HTR-8/SVneo (cell line): ENCODE measurements at regions not wholly inside any gene's neighbourhood (a gene's known extent, or its start where the extent isn't known, plus 50 kb on each side); places are given as distances from the start of the nearest gene placed in this dataset.

Source experiments
- DNase-seq: peaks from one replicate; pipeline ENCODE4 v3.0.0; 2011; ENCODE audit warnings: low spot score, mixed read lengths; ENCODE audit not compliant: insufficient read length
- FAIRE-seq: peaks from 2 replicates; lab custom pipeline; 2011; peaks lifted over from hg19 to GRCh38; lab: Jason Lieb, UNC

GRCh38 chr4:137116144-137116543 lies 416.1 kb downstream of the PCDH18 start:
- DNase-seq (no peak), FAIRE-seq (no peak)

GRCh38 chr4:137106733-137107132 lies 425.6 kb downstream of the PCDH18 start:
- DNase-seq (no peak), FAIRE-seq (no peak)

GRCh38 chr4:137106287-137106686 lies 426.0 kb downstream of the PCDH18 start:
- FAIRE-seq (no peak), DNase-seq (no peak)

DNA sequence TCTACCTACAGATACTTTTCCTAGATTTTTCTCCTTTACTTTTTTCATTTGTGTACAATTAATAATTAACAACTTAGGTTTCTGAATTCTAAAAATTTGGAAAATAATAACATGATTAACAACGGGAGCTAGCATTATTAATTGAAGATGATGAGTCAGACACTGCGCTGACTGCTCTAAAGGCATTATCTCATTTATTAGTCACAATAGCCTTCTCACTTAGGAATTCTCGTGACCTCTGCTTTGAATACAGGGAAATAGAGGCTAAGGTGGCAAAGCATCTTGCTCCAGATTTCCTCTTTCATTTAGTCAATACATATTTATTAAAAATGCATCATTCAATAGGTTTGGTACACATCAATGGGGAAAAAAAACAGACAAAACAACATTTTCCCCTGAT lies 441.3 kb downstream of the PCDH18 start:
- FAIRE-seq, result no peak

GRCh38 chr4:137083571-137084135 lies 448.6 kb downstream of the PCDH18 start:
- FAIRE-seq (no peak), DNase-seq (no peak)

More for the DNA sequence above, 441.3 kb downstream of the PCDH18 start:
- no peak for DNase-seq

GRCh38 chr4:137082061-137082460 lies 450.2 kb downstream of the PCDH18 start:
- DNase-seq, result no peak
- no peak for FAIRE-seq

DNA sequence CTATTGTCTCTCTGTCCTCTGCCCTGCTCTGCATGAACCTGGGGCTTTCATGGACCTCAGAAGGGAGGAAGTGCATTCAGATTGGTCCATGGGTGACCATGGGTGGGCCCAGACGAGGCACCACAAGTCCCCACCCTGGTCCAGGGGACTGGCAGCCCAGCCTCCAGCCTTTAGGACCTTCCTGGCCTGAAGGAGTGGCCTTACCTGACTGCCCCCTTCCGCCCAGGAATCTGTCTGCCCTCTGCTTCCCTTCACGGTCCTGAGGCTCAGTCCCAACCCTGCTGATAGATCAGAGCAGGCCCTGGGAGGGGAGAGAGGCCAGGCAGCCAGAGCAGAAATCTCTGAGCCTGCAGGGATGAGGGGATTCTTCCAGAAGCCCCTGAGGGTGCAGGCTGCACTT lies 455.4 kb downstream of the PCDH18 start:
- DNase-seq, result no peak
- FAIRE-seq, result no peak

DNA sequence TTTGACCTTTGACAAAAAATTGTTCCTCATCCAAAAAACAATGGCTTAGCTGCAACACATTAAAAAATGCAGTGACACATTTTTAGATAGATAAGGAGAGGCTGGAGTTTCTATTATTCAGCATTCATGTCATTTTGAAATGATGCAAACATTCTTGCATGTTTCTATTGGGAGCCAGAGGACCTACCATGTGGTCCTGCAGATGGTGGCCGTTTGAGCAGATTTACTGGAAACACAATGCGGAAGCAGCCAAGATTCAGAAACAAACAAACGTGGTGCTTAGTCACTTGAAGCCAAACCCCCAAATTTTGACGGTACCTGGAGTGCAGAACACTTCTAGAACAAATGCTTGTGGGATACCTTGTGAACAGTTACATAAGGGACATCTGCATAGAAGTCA lies 456.7 kb downstream of the PCDH18 start:
- FAIRE-seq (no peak), DNase-seq (no peak)

- DNase-seq (no peak), FAIRE-seq (no peak)
Measured at GRCh38 chr4:137070614-137071013, 461.7 kb downstream of the PCDH18 start.

DNA sequence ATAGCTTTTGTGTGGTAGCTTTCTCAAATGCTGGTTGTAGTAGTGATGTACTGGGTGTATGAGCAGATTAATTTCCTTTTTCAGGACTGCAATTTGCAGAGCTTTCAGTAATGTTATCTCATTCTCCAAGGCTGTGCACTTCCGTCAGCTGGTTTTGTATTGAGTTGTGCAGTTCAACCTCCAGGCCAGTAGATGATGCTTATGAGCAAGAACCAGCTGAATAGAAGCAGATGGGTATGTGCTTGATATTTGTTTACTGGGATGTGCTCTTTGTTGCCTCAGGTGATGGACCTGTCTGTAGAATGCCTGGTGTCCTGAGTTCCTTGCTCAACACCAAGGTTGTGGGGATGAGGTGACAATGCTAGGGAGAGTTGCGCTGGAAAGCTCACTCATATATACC lies 462.8 kb downstream of the PCDH18 start:
- DNase-seq, result no peak

GRCh38 chr4:137067735-137068134 lies 464.6 kb downstream of the PCDH18 start:
- FAIRE-seq (no peak), DNase-seq (no peak)

More for the DNA sequence above, 462.8 kb downstream of the PCDH18 start:
- peak; percentile 68 for FAIRE-seq

- DNase-seq (no peak), FAIRE-seq (no peak)
Measured at GRCh38 chr4:137065311-137065710, 467.0 kb downstream of the PCDH18 start.

- FAIRE-seq (no peak), DNase-seq (no peak)
Measured at GRCh38 chr4:137063961-137064360, 468.3 kb downstream of the PCDH18 start.

DNA sequence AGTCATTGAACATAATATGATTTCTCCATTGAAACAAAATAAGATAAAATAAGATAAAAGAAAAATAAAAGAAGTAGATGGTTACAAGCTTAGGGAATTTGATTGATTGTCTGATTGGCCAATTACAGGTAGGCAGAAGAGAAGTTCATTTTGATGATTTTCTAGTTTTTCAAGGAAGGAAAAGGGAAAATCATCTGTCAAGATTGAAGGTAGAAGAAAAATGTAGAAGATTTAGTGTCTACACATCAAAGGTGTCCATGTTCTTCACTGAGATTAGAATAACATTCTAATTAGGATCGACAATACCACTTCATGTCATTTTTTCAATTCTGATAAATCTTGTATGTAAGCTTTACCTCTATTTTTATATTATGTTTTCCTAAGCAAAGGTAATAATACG lies 489.1 kb downstream of the PCDH18 start:
- DNase-seq (no peak), FAIRE-seq (no peak)

GRCh38 chr4:137039370-137039769 lies 492.9 kb downstream of the PCDH18 start:
- no peak for DNase-seq
- no peak for FAIRE-seq

DNA sequence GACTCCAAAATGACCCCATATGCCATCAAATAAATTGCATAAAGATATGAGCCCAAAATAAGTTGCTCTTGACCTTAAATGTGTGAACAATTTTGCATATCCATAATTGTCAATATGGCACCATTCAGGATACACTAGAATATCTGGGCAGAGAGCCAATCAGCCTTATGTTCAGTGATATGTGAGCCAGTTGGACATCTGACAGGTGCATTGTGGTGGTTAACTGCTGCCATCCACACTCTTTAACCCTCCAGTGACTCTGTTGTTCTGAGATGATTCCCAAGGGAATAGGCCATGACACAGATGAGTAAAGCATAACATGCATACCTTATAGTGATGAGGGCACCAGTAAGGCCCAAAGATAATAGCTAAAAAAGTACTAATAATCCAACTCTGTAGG lies 500.1 kb downstream of the PCDH18 start:
- FAIRE-seq, result no peak
- no peak for DNase-seq

DNA sequence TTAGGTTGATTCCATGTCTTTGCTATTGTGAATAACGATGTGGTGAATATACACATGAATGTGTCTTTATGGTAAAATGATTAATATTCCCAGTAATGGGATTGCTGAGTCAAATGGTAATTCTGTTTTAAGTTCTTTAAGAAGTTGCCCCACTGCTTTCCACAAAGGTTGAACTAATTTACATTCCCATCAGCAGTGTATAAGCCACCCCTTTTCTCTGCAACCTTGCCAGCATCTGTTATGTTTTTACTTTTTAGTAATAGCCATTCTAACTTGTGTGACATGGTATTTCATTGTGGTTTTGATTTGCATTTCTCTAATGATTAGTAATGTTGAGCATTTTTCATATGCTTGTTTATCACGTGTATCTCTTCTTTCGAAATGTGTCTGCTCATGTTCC lies 503.3 kb downstream of the PCDH18 start:
- FAIRE-seq (no peak), DNase-seq (no peak)

GRCh38 chr4:137025484-137026059 lies 506.7 kb downstream of the PCDH18 start:
- no peak for DNase-seq
- no peak for FAIRE-seq

DNA sequence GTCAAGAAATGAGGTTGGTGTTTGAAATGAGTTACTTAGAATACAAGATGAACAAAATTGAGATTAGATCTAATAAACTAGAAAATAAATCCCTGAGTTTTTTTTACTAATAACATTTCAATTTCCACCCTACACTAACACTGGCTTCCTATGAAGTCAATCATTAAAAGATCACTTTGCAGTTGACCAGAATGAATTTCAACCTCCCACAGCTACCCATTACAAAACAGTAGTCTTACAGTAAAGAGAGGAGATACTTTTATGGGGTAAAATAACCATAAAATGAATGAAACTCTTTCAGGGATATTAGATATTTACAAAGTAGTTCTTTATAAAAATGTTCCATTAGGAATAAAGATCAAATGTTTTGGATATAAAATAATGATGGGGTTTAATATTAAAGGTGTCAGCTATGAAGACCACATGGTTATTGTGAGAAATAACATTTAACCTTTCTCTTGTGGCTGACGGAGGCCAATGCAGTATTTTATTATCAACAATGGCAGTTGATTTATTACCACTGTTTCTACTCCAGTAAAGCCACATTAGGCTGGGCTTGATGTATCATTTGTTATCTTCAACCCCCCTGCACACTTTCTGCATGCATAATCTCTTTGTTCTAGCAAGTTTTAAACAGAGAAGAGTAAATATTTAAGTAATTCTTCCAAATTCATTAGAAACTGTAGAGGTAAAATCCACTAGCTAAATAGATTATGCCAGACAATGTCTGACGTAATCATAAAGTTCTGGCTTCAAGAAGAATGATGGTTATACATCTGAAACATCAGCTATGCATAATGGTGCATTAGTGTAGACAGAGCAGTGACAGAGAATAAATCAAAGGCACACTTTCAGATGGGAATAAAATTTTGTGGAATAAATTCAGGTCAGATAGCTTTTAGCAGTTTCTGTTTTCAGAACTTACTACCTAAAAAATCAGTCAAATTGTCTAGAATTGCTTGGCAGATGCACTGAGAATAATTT lies 516.6 kb downstream of the PCDH18 start:
- DNase-seq (no peak), FAIRE-seq (no peak)

DNA sequence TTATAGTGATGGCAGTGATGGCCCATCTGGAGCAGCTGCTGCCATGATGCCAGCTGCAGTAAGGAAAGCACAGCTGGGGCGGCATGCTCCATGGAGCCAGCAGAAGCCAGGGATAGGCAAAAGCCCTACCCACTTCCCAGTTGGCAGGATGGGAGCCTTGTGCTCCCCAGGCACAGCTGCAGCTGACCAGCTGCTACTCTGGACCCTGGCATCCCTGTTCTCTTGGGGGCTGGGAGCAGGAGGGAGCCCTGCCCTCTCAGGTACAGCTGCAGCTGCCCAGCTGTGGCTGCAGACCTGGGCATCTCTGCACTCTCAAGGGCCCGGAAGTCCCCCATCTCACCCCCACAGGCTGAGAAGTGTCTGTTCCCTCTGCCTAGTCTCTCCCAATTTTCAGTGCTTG lies 531.9 kb downstream of the PCDH18 start:
- no peak for FAIRE-seq
- DNase-seq, result no peak

DNA sequence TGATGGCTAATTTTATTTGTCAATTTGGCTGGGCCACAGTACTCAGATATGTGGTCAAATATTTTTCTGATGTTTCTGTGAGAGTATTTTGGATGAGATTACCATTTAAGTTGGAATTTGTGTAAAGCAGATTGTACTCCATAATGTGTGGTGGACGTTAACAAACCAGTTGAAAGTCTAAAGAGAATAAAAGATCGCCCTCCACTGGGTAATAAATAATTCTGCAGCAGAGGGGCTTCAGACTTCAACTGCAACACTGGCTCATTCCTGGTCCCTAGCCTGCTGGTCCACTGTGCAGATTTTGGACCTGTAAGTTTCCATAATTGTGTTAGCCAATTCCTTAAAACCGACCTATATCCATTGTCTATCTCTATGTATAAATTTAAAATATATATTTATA lies 540.3 kb downstream of the PCDH18 start:
- no peak for DNase-seq
- no peak for FAIRE-seq
